PC-3 (cell line): ENCODE measurements at regions not wholly inside any gene's neighbourhood (a gene's known extent, or its start where the extent isn't known, plus 50 kb on each side); places are given as distances from the start of the nearest gene placed in this dataset.

Experiments
- EZH2 ChIP-seq: fragments of 300-600 bp; sonication (generic); IDR thresholded peaks from one replicate; pipeline ENCODE4 v1.6.1; 2017; ENCODE audit warnings: antibody characterized with exemption, mild to moderate bottlenecking, low read length; ENCODE audit not compliant: unreplicated experiment
- EZH2phosphoT487 ChIP-seq: fragments of 300-600 bp; sonication (generic); IDR thresholded peaks from 2 replicates; pipeline ENCODE4 v1.6.1; 2018; ENCODE audit warnings: mild to moderate bottlenecking, antibody characterized with exemption, low read length, borderline replicate concordance
- TF ChIP-seq, protein P1 (sequence below): fragments of 300-600 bp; sonication (generic); conservative IDR thresholded peaks from 2 replicates; pipeline ENCODE4 v1.5.1; 2017; ENCODE audit warnings: antibody characterized with exemption, low read depth, mild to moderate bottlenecking, low read length

DNA sequence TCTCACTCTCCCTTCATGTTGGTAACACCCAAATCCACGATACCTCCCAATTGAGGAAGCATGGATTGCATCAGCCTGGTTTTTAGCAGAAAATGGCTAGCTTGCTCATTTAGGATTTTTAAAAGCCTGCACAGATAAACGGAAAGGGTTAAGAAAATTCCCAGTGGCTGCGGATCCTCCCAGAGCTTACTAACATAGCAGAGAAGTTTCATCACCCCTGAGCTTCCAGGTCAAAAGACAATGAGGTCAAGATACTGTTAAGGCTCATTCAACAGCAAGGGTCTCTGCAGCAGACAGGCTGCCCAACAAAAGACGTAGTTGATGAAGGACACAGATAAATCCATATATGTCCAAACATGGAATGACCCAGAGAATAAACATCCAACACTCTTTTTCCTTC, 220.2 kb downstream of the ASMT start:
- TF ChIP-seq, protein P1, sequence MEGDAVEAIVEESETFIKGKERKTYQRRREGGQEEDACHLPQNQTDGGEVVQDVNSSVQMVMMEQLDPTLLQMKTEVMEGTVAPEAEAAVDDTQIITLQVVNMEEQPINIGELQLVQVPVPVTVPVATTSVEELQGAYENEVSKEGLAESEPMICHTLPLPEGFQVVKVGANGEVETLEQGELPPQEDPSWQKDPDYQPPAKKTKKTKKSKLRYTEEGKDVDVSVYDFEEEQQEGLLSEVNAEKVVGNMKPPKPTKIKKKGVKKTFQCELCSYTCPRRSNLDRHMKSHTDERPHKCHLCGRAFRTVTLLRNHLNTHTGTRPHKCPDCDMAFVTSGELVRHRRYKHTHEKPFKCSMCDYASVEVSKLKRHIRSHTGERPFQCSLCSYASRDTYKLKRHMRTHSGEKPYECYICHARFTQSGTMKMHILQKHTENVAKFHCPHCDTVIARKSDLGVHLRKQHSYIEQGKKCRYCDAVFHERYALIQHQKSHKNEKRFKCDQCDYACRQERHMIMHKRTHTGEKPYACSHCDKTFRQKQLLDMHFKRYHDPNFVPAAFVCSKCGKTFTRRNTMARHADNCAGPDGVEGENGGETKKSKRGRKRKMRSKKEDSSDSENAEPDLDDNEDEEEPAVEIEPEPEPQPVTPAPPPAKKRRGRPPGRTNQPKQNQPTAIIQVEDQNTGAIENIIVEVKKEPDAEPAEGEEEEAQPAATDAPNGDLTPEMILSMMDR, result no peak
- TF ChIP-seq EZH2, result no peak
- no peak for TF ChIP-seq EZH2phosphoT487
